Activated CD8-positive, alpha-beta T cell treated with anti-CD3 and anti-CD28 coated beads for 36 hours (primary cell): ENCODE measurements at regions not wholly inside any gene's neighbourhood (a gene's known extent, or its start where the extent isn't known, plus 50 kb on each side); places are given as distances from the start of the nearest gene placed in this dataset.

Experiments
- ATAC-seq: fragments of 200-7000 bp; cut with Tn5 transposase; one replicate; pipeline ENCODE4 v1.10.0; 2021; ENCODE audit warnings: mild to moderate bottlenecking, moderate library complexity
- CTCF ChIA-PET: fragments of 350-600 bp; sonication (Branson Sonifier 250); formaldehyde crosslinking; loops from one replicate; lab custom pipeline; 2021; ENCODE audit warnings: antibody characterized with exemption; lab: Charles Lee
- POLR2A ChIA-PET: fragments of 350-600 bp; sonication (Branson Sonifier 250); formaldehyde crosslinking; loops from one replicate; lab custom pipeline; 2021; ENCODE audit warnings: antibody characterized with exemption; lab: Charles Lee
- DNase-seq: peaks from one replicate; pipeline ENCODE4 v3.0.0-alpha.2; 2020
- H3K27ac Mint-ChIP-seq: one replicate; pipeline ENCODE4 v1.8.0; 2021; ENCODE audit warnings: mild to moderate bottlenecking, mixed read lengths
- H3K27me3 Mint-ChIP-seq: one replicate; pipeline ENCODE4 v1.8.0; 2021; ENCODE audit warnings: mixed read lengths
- H3K36me3 Mint-ChIP-seq: one replicate; pipeline ENCODE4 v1.8.0; 2021; ENCODE audit warnings: low read depth, mixed read lengths
- H3K4me1 Mint-ChIP-seq: one replicate; pipeline ENCODE4 v1.8.0; 2021; ENCODE audit warnings: low read depth, mixed read lengths
- H3K4me3 Mint-ChIP-seq: one replicate; pipeline ENCODE4 v1.8.0; 2021; ENCODE audit warnings: mild to moderate bottlenecking, moderate library complexity, mixed read lengths
- H3K9me3 Mint-ChIP-seq: one replicate; pipeline ENCODE4 v1.8.0; 2021; ENCODE audit warnings: mixed read lengths
- intact Hi-C: fragments of 100-400 bp; cut with micrococcal nuclease; formaldehyde crosslinking; loops from one replicate; pipeline ENCODE4 v1.10.0; 2022
- TF ChIP-seq, protein P1 (sequence below): fragments of 200-600 bp; IDR thresholded peaks from one replicate; pipeline ENCODE4 v1.8.0; 2022; ENCODE audit warnings: antibody characterized with exemption, mild to moderate bottlenecking

DNA sequence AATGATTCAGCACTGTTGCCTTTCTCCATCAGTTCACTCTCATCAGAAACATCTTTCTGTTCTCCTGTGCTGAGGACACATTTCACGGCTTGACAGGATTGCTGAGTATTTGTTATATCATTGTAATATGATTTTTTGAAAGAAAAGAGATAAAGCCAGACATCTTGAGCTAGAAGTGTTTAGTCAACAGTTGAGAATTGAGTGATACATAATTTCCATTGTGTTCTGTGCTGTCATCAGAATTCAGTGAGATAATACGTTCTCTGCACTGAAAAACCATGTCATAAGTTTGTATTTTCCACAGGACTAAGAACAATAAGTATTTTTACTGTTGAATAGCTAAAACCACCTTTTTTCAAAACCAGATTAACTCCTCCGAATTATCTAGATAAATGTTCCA is 50.2 kb upstream of the GPRIN3 start:
- TF ChIP-seq, protein P1, sequence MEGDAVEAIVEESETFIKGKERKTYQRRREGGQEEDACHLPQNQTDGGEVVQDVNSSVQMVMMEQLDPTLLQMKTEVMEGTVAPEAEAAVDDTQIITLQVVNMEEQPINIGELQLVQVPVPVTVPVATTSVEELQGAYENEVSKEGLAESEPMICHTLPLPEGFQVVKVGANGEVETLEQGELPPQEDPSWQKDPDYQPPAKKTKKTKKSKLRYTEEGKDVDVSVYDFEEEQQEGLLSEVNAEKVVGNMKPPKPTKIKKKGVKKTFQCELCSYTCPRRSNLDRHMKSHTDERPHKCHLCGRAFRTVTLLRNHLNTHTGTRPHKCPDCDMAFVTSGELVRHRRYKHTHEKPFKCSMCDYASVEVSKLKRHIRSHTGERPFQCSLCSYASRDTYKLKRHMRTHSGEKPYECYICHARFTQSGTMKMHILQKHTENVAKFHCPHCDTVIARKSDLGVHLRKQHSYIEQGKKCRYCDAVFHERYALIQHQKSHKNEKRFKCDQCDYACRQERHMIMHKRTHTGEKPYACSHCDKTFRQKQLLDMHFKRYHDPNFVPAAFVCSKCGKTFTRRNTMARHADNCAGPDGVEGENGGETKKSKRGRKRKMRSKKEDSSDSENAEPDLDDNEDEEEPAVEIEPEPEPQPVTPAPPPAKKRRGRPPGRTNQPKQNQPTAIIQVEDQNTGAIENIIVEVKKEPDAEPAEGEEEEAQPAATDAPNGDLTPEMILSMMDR, result no peak
- no peaks in the 10 kb centered on the region for H3K27me3 Mint-ChIP-seq
- no peak overlapping the region for H3K27ac Mint-ChIP-seq
- ChIA-PET CTCF (interaction anchor here (2.9 kb wide), 1 partner anchor 131 kb away, joined by 9 read pairs; no protein-coding TSS in a partner anchor), POLR2A (no interaction called here)
- no peak overlapping the region for H3K4me3 Mint-ChIP-seq
- ATAC-seq (no peak), DNase-seq (no peak)
- intact Hi-C loops, result no loop called here
- H3K36me3 Mint-ChIP-seq, result no peaks in the 10 kb centered on the region
- no peaks in the 10 kb centered on the region for H3K4me1 Mint-ChIP-seq
- no peaks in the 10 kb centered on the region for H3K9me3 Mint-ChIP-seq
